ENCODE measurements at regions not wholly inside any gene's neighbourhood (a gene's known extent, or its start where the extent isn't known, plus 50 kb on each side); places are given as distances from the start of the nearest gene placed in this dataset.

DNA sequence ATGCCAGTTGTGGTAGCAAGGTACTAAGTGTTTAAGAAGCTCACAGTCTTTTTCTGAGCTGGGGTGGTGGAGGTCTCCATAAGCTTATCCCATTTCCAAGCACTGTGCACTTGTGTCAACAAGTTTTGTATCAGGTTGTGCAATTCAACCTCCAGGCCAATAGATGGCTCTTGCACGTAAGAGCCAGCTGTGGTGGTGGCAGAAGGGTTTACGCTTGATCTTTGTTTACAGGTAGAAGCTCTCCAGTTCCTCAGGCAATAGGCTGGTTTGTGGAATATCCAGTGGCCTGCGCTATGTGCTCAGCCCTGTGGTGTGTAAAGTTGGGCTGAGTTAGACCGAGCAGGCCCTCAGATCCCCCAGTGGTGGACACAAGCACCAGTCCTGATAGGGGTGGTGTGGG is 89.7 kb upstream of the CNTNAP5 start:
- DNase-seq (ENCODE audit: low spot score): no peak

GRCh38 chr2:123953846-123954245 is 71.2 kb upstream of the CNTNAP5 start:
- no peak for DNase-seq (ENCODE audit: low spot score)

- DNase-seq (ENCODE audit: low spot score): no peak
Measured at GRCh38 chr2:123958011-123958410, 67.1 kb upstream of the CNTNAP5 start.

GRCh38 chr2:123961576-123961975 is 63.5 kb upstream of the CNTNAP5 start:
- DNase-seq (ENCODE audit: low spot score): no peak

GRCh38 chr2:123971564-123972318 is 53.3 kb upstream of the CNTNAP5 start:
- no peak for DNase-seq (ENCODE audit: low spot score)
